ENCODE measurements at regions not wholly inside any gene's neighbourhood (a gene's known extent, or its start where the extent isn't known, plus 50 kb on each side); places are given as distances from the start of the nearest gene placed in this dataset.

- no peak for TF ChIP-seq CTCF (conservative IDR thresholded peaks at IDR 0.05; ENCODE audit: low read depth in 2 of 2)
- no peak for TF ChIP-seq REST (IDR thresholded peaks at IDR 0.05; ENCODE audit: unreplicated experiment)
- no peak for TF ChIP-seq EZH2 (IDR thresholded peaks at IDR 0.05; ENCODE audit: low read depth, unreplicated experiment)
- no peak for TF ChIP-seq EZH2phosphoT487 (IDR thresholded peaks at IDR 0.05; ENCODE audit: unreplicated experiment)
- no peak for TF ChIP-seq JUNB (IDR thresholded peaks at IDR 0.05; ENCODE audit: unreplicated experiment)
- TF ChIP-seq POLR2AphosphoS5 (IDR thresholded peaks at IDR 0.05; ENCODE audit: low read depth): no peak
- no peak for TF ChIP-seq NANOG (IDR thresholded peaks at IDR 0.05; ENCODE audit: borderline replicate concordance)
- no peak for TF ChIP-seq CREB1 (CRISPR knock-in tag; IDR thresholded peaks at IDR 0.05; ENCODE audit: low read depth)
- TF ChIP-seq ETS1 (IDR thresholded peaks at IDR 0.05): no peak
- no peak for TF ChIP-seq ZNF331 (CRISPR knock-in tag; IDR thresholded peaks at IDR 0.05; ENCODE audit: low read depth)
These were observed 92.9 kb downstream of the ANKRD60 start for GRCh38 chr20:58135441-58136148.
